AG09319 (cell line): ENCODE measurements at regions not wholly inside any gene's neighbourhood (a gene's known extent, or its start where the extent isn't known, plus 50 kb on each side); places are given as distances from the start of the nearest gene placed in this dataset.
"Not testable (repeated sequence)": the region's sequence is repeated elsewhere in the genome, so short reads cannot be mapped to it uniquely, and the experiment has no call there.

Source experiments
- DNase-seq: peaks from one replicate; pipeline ENCODE4 v3.0.0-alpha.2; 2010; ENCODE audit warnings: low read depth; ENCODE audit errors: extremely low read depth
- TF ChIP-seq, protein P1 (sequence below): IDR thresholded peaks from 2 replicates; pipeline ENCODE4 v1.5.1; 2011; ENCODE audit warnings: low read depth, mild to moderate bottlenecking, inconsistent platforms, low read length, moderate library complexity

DNA sequence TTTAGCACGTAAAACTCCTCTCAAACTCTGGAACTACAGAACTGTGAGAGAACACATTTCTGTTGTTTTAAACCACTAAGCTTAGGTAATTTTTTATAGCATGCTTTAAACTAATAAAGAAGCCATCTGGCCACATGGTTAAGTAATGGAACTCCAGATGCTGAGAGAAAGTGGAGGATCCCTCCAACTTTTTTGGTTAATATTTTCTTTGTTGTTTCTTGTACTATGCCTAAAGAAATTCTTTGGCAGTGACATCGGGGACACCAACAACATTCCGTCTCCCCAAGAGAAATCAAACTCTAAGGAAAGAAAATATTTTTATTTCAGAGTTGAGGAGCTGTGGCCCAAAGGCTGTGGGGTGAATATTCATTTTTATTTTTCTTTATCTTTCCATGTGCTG, 734.8 kb upstream of the CDH9 start:
- TF ChIP-seq, protein P1, sequence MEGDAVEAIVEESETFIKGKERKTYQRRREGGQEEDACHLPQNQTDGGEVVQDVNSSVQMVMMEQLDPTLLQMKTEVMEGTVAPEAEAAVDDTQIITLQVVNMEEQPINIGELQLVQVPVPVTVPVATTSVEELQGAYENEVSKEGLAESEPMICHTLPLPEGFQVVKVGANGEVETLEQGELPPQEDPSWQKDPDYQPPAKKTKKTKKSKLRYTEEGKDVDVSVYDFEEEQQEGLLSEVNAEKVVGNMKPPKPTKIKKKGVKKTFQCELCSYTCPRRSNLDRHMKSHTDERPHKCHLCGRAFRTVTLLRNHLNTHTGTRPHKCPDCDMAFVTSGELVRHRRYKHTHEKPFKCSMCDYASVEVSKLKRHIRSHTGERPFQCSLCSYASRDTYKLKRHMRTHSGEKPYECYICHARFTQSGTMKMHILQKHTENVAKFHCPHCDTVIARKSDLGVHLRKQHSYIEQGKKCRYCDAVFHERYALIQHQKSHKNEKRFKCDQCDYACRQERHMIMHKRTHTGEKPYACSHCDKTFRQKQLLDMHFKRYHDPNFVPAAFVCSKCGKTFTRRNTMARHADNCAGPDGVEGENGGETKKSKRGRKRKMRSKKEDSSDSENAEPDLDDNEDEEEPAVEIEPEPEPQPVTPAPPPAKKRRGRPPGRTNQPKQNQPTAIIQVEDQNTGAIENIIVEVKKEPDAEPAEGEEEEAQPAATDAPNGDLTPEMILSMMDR: no peak
- DNase-seq: no peak

DNA sequence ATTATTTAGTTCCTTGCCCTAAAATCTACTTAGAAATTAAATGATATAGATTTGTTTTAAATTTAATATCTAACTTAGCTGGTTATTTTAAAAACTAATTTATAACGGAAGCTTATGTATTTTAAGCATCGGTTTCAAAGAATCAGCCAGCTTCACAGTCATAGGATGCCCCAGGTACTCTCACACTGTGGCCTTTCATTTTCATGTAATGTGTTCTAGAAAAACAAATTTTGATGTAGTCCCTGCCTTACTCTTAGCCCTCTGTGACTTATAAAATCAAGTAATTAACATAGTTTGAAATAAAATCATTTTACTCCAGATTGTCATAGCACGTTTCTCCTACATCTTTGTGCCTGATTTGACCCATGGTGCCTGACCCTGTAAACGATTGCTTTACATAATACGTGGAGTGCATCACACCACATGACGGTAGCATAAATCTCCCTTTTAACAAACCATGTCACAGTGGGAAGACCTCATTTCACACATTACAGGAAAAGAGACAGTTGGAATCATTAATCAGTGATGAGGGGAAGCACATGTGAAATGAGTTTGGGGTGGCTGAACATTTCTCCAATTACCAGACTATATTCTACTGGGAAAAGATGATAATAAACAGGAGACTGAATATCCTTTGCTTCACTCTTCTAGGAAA, 731.5 kb upstream of the CDH9 start:
- no peak for DNase-seq
- TF ChIP-seq, protein P1: no peak

DNA sequence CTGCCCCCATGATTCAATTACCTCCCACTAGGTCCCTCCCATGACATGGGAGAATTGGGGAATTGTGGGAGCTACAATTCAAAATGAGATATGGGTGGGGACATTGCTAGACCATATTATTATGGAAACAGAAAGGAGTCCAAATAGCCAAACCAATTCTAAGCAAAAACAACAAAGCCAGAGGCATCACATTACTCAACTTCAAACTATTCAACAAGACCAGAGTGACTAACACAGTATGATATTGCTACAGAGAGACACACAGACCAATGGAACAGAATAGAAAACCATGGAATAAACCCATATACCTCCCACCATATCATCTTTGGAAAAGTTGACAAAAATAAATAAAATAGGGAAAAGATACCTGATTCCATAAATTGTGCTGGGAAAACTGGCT, 710.5 kb upstream of the CDH9 start:
- TF ChIP-seq, protein P1: no peak
- no peak for DNase-seq

DNA sequence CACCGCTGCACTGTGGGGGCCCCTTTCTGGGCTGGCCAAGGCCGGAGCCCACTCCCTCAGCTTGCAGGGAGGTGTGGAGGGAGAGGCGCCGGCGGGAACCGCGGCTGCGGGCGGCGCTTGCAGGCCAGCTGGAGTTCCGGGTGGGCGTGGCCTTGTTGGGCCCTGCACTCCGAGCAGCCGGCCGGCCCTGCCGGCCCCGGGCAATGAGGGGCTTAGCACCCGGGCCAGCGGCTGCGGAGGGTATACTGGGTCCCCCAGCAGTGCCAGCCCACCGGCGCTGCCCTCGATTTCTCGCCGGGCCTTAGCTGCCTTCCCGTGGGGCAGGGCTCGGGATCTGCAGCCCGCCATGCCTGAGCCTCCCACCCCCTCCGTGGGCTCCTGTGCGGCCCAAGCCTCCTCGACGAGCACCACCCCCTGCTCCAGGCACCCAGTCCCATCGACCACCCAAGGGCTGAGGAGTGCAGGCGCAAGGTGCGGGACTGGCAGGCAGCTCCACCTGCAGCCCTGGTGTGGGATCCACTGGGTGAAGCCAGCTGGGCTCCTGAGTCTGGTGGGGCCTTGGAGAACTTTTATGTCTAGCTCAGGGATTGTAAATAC, 705.1 kb upstream of the CDH9 start:
- DNase-seq: not testable (repeated sequence)

DNA sequence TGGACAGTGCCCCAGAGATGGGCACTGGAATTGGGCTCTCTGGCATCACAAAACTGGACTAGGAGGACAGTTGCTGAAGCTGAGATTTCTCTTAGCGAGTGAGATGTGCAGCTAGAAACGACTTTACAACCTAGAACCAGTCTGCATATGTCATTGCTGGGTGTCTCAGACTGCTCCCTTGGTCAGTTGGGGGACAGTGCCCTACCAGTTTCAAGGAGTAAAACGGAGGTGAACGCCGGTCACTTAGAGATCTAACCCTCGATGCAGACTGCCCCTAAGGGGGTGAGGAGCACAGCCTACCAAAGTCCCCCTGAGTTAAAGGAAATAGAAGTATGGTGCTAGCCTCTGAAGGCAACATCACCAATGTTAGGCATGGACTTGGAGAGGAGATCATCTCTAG, 704.4 kb upstream of the CDH9 start:
- TF ChIP-seq, protein P1: no peak
- DNase-seq: no peak

DNA sequence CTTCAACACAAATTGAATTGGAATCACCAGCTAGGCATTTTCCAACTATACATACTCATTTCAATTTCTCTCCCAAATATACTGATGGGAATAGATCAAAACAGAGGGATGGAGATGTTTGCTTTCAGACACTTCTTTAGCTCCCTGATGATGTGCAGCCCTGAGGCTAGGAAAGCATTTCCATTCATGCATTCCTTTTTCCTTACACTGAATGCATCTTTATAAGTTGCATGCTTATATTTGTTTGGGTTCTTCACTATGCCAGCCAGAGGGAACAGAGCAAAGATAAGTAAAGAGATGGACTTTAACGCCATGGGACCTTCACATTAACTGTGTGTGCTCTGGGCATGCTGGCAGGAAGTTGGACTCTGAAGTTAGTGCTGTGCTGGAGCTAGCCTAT, 696.5 kb upstream of the CDH9 start:
- no peak for DNase-seq
- TF ChIP-seq, protein P1: no peak

DNA sequence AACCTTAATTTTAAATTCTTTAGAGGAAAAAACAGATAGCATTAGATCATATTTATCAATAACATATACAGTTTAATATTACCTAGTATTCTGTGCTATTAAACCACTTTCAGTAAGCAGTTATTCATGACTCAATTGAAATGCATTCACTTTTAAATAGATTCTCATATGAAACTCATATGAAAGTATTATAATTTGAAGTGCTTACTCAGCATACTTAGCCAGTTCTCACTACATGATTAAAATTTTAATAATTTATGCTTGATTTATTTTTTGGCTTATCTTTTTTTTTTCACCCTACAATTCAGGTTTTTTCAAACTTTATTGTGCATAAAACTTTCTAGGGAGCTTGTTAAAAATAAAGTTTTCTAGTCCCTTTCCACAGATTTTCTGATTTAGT, 694.9 kb upstream of the CDH9 start:
- TF ChIP-seq, protein P1: no peak
- DNase-seq: no peak

DNA sequence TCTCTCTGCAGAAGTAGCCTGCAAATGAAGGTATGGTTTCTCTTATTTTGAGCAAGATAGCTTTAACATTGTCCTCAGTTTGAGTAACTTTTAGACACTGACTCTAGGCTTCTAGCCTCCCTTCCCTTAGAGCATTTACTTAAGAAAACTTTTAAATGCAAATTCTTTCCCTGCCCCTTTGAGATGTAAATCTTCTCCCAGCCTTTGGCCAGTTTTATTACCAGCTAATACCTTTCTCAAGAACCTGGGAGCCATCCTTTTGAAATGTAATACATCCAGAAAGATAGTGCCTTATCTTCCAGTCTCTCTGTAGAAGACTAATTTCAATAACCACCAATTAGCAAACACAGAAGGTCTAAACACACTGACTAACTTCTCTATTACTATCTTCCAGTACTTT, 688.9 kb upstream of the CDH9 start:
- TF ChIP-seq, protein P1: no peak
- DNase-seq: no peak
